Activated CD4-positive, alpha-beta T cell treated with anti-CD3 and anti-CD28 coated beads, Interleukin-2, amount 50 U/mL, for 1 hour (primary cell): ENCODE measurements at regions not wholly inside any gene's neighbourhood (a gene's known extent, or its start where the extent isn't known, plus 50 kb on each side); places are given as distances from the start of the nearest gene placed in this dataset.
A peak's percentile ranks its signal among the peaks of the same experiment; 100 is the strongest.

Source experiments
- DNase-seq: peaks from one replicate; pipeline ENCODE4 v3.0.0-alpha.2; 2020

DNA sequence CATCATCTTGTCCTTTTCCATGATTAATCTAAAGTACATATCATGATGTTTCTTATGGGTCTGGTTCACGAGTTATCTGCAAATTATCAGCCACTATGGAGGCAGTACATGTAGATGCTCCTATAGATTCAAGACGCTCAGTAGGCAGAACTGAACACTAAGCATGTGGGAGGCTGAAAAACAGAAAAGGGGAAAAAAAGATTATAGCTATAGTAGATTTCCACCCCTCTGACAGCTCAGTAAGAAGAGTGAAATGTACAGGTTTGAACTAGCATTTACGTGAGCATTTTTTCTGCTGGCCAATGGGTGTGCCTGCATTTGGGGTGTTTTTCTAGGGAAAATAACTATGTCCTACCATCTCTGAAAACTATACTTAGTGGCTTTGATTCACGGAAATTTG is 308.9 kb downstream of the ZEB2 start:
- DNase-seq: no peak

DNA sequence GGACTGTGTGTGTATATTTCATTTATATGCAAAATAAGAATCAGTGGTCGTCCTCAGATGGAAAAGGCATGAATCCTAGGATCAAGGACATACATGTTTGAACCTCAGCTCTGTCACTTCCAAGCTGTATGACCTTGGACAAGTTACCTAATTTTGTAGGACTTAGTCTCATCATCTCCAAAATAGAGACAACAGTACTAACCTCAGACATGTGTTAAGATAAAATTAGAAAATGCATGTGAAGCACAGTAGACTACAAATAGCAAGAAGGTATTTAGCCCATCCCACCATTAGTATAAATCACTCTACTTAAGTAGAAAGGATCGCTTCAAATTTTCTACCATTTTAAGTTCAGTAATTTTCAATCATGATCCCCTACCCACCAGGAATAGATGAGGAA is 309.8 kb downstream of the ZEB2 start:
- DNase-seq: no peak

DNA sequence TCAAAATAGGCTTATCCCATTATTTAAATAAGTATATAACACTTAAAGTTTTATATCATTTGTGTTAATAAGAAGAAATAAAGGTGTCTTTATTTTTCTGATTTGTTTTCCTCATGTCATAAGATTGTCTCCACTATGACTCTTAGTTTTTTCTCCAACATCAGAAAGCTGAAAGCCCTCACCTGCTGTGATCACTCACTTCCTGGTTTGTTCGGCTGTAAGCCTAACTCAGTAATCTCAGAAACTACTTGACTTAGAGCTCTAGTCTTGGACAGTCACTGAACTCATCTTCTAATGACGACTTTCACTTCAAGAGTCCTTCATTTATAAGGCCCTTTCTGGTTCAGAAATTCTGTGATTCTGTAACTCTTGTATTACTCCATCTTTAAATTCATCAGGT is 311.0 kb downstream of the ZEB2 start:
- DNase-seq: no peak

DNA sequence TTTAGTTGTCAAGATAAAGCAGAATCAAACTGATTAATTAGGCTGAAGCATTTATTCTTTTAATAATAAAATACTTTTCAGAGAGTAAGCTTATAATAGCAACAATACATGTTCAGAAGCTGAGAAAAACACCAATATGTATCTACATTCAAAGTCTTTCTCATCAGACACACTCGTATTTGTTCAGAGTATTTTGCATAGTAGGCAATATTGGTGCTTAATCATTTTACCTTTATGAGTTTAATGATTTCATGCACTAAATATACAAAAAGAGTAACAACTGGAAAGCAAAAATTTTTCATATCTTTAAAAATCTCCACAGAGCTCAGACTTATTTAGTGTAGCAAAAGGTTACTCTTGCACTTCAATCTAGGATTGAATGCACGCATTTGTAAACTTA is 313.9 kb downstream of the ZEB2 start:
- DNase-seq: no peak

DNA sequence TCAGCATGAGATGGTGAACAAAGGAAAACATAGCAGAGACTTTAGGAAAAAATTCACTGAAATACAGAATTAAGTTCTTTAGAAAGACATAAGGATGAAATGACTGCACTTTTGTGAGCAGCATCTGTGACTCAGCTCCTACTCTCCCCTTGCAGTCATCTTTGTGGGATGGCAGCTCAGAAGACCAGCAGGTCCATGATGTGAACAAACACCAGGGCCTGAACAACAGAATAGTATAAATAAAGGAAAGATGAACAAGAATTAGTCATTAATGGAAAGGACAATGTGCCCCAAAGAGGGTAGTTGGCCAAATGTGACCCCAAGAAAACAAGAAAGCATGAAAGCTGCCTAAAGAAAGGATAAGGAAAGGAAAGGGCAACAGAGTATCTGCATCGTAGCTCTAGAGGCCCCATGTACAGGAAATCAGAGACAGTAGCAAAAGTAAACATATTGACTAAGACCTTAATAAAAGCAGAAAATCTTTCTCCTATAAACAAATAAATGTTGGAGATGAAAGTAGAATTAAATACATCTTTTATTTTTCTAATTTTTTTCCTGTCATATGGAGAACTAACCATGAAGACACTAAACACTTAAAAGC is 318.0 kb downstream of the ZEB2 start:
- DNase-seq: no peak

DNA sequence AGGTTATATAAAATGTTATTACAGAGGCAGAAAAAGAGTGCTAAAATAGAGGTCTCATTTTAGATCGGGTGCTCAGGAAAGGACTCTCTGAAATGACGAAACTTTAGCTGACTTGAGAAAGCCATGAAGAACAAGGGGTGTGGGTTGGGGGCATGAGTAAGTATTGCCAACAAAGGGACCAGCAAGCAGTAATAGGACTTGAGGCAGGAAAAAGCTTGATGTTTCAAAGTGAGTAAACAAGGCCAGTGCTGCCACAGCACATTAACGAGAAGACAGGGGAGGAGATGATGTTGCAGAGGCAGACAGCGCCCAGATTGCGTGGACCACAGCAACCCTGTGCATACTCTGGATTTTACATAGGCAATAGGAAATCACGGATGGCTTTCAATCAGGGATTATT is 318.8 kb downstream of the ZEB2 start:
- no peak for DNase-seq

DNA sequence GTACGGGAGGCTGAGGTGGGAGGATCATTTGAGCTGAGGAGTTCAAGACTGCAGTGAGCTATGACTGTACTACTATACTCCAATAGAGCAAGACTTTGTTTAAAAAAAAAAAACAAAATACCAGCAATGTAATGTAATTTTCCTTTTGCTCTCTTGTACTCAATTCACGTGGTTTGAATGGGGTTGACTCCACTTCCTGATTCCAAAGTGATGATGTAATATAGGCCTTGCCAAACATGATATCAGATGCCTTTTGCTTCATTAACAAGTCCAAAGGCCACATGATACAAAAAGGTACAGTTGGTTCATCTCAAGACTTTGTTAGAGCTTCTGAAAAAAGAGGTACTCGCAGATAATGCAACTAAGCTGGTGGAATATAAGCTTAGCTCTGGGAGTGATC is 321.8 kb downstream of the ZEB2 start:
- no peak for DNase-seq

DNA sequence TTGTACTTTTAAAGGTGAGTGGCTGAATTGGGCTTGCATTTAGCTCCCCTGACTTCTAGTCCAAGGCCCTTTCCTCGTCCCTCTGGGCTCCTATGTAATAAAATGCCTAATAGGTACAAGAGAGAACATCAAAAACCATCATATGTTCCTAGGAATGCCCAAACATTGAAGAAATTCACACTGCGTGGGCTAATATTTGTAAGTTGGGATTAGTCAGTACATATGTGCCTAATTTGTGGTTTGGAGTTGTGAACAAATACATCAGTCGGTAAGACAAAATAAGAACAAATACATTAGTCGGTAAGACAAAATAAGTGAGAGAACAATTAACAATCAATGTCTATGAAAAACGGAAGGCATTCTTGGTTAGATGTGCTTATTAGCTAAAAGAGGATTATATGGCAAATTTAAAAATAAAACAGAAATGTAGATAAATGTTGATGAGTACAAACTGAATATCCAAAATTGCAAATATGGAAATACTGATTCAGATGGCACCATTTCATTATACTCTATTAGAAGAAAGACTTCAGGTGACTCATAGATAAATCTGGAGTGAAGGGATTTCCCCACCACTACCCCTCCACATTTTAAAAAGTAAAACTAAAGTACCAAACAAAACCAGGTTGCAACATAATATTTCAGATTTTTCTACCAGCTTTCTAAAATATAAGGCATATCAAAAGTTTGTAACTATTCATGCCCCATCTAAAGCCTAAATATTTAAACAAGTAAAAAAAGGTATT is 325.4 kb downstream of the ZEB2 start:
- DNase-seq: no peak

DNA sequence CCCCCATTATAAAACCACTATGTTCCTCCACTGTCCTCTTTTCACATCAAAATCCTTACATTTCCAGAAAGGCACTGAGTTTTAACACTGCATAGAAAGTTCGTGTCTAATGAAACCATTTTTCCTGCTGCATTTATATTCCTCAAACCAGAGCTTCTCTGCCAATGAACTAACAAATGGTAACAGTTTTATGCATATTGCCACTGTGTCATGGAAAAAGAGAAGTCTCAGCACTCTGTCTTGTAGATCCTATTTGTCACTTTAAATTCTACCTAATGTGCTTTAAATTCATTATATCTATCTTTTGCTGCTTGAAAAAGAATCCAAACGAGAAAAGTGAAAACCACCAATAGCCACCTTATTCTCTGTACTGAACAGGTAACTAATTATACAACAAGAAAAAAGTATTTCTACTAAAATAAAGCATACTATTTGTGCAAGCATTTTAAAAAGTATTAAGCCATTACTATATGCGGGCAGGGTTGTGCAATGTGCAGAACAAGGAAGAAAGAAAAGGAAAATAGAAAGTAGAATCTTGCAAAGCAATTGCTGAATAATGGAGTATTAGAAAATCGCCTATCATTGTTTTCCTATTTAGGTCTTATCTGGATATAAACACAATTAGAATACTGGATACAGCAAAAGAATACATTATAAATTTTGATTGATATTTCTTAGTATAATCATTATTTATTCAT is 328.9 kb downstream of the ZEB2 start:
- DNase-seq: no peak

DNA sequence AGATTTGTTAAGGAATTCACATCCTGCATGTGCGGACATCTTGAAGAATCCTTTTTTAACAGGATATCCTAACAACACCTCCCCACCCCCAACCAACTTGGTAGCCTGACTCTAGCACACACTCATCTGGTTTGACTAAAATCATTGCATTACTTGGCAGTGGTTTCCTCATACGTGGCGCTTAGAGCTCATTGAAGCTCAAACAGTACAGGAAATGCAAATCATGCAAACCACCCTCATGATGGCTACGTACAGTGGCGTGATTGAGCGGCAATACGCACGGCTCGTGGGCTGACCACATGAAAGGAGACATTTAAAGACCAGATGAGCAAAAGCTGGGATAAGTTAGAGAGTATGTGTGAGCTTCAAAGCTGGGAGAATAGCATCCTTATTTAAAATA is 336.2 kb downstream of the ZEB2 start:
- DNase-seq: peak; percentile 56

DNA sequence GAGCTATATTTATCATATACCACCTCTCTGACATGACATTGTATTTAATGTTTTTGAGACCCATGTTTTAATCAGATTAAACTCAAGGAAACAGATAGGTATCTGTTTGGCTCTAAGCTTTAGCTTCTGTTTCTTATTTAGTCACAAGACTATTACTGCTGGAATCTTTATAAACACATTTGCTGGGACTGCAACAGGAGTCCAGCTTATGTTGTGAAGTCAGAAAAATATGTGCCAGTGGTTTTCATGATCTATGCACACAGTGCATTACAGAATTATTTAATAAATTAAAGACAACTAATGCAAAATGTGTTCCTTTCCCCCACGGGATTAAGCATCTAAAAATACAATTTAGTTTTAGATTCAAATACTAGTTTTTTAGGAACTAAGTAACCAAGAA is 338.9 kb downstream of the ZEB2 start:
- no peak for DNase-seq

DNA sequence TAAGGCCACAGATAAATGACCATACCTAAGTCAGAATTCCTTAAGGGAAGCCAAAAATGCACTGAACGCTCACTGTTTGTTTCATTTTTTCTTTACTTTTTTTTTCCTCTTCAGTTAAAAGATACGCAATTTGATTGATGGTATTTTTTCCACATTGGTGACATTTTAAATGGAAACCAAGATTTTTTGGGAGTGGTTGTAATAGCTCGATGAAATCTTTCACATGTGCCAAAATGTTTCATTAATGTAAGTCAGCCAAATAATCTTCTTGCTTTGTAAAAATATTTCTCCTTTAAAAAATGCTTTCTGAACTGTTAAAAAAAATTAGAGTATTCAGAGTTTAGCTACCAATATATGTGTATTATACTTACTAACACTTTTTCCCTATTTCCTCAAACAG is 339.8 kb downstream of the ZEB2 start:
- no peak for DNase-seq

DNA sequence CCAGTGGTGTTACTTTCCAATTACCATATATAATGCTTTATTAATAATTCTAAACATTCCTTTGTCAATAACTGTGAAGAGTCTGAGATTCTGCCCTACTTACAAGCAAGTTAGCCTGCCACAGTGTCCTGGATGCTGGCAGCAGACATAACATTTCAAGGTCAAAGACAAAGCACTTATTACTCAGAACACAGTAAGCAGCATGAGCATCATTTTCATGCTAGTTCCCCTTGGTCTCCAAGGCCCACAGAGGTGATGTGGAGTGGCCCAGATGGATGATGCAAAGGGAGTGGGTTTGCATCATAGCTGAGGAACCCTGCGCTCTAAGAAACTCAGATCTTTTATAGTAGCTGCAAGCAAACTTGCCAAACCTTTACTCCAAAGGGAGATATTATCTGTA is 349.7 kb downstream of the ZEB2 start:
- DNase-seq: no peak

DNA sequence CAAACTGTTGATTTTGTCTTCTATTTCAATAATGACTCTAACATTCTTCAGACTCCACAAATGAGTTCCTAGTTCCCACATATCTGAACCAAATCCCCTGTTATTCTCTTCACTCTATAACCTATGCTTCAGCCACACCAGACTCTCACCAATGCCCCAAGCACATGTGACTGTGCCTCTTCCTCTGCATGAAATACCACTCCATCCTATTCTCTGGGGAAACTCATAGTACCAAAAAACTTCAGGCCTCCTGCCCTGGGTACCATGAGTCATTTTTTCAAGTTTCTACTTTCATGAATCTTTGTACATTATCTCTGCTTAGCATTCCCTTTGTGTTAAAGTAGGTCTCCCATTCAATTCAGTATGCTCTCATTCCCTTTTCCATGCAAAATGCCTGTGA is 353.2 kb downstream of the ZEB2 start:
- DNase-seq: no peak

DNA sequence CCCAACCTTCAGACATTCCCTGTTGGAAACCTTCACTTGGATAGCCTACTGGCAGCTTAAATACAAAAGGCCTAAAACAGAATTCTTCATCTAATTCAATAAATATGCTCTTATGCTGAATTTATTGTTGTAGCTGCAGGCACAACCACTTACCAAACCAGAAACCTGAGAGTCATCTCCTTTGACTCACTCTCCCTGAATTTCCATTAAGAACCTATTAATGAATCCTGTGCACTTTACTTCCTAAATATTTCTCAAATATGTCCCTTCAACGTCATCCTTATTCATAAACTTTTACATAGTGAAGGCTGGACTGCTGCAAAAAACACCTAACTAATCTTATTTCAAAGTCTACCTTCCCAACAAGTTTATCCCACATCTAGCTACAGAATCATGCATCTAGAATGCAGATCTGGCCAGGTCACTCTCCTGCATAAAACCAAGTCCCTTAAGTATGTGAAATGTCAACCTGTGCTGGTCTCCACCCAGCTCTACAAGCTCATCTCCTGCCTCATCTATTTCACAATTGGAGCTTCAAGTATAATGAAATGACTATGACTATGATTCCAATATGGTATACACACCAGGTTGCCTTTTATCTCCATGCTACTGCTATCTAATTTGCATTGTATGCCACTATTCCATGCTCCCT is 354.2 kb downstream of the ZEB2 start:
- no peak for DNase-seq

DNA sequence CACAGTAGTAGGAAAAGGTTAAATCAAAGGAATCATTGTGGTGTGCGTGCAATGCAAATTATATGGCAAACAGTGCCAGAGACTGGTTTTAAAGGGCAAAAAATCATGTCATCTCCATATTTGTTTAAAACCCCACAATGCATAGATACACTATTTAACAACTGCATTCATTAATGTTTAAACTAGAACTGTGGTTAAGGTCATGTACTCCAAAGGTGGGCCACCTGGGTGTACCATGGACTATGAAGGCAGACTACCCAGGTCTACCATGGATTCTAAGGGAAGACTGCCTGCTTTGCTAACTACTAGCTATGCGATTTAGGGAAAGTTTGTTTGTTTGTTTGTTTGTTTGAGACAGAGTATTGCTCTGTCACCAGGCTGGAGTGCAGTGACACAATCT is 356.3 kb downstream of the ZEB2 start:
- DNase-seq: no peak

DNA sequence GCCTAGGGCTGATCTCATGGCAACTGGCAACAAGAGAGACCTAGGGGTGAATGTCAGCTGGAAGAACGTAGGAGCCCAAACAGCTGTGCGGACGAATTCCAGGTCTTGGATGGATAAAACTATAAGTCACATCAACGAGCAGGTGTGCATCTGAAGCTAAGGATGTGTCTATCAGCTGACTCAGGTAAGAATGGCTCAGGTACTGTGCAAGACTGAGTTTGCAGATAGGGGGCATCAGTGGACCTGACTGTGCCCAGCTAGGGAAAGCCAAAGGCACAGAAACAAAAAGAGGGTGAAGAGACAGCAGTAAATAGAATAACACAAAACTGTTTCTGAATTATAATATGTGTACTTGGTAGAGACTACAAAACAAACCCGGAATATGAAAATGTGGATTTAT is 357.3 kb downstream of the ZEB2 start:
- DNase-seq: peak; percentile 13

DNA sequence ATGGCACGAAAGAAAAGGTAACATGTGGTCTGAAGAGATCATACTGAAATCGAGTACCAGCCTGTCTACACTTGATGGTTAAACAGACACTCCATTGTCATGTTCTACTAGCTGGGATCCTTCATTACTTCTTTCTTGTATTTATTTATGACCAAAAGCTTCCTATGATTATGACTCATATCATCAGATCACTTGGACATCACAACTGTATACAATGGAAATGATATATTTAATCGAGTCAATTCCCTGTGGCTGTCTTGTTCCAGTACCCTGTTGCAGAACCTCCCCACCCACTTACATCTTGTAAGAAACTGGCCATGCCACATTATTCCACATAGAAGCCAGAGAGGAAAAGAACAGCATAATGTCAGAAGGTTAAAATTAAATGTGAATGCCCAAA is 358.9 kb downstream of the ZEB2 start:
- DNase-seq: no peak

DNA sequence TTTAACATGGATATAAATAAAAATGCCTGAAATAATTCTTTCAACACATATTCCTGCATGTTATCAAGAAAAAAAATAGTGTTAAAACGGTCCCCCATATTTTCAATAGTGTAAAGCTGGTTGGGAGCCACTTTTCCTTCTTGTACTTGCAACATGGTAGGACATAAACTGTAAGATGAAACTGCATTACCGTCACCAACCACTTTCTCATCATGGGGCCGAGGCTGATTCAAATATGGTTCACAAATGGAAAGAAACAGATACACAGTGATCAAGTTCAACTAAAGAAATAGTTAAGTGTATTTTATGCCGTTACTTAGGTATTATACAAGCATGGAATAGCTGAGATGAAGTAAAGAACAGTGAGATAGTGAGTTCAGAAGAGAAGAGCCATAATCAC is 360.7 kb downstream of the ZEB2 start:
- no peak for DNase-seq

DNA sequence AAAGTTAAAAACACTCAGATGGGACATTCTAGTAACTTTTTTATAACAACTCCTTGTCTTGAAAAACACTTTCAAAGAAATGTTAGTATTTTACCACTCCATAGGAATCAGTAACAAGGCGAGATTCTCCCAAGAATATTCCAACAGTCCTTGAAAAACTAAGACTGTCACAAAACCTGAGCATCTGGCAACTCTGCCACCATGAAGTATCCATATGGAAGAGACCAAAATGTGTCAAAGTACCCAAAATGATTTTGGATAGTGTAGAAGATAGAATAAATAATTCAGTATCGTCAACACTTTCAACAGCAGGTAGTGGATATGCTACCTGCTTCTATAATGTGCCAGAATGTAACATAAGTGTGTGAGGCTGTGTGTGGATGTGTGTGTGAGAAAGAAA is 361.8 kb downstream of the ZEB2 start:
- DNase-seq: no peak

DNA sequence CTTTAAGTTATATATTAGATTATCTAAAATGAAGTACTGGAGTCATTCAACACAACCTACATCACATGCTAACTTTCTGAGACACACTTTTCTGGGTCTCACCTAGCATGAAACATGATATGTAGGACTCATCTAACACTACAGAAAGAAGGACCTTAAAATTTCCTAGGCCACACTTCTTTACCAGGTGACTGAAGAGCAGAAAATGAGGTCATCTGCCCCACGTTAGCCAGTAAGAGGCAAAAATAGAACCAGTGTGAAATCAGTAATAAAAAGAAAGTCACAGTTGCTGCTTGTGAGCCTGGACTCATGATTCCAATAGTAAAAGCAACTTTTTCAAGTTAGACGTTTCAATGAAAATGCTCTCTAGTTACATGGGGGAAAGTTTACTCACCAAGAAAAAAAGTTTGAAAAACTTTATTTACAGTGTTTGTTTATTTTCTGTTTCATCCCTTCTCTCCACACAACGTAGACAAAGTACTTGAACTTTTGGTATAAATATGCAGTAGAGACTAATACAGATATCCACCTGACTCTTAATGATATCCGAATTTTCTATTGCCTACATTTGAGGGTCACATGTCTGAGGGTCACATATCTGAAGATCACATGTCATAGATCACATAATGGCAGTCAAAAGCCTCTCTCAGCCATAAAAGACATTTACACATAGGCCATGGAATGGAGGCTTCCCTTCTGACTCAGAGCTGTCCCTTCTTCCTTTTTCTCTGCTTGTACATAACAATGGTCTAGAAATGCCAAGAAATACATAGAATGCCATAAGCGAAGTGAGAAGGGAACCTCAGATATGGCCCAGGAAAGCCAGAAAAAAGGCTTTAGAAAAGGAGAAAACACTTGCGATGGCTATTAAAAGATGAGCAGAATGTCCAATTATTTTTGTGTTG is 362.9 kb downstream of the ZEB2 start:
- no peak for DNase-seq

DNA sequence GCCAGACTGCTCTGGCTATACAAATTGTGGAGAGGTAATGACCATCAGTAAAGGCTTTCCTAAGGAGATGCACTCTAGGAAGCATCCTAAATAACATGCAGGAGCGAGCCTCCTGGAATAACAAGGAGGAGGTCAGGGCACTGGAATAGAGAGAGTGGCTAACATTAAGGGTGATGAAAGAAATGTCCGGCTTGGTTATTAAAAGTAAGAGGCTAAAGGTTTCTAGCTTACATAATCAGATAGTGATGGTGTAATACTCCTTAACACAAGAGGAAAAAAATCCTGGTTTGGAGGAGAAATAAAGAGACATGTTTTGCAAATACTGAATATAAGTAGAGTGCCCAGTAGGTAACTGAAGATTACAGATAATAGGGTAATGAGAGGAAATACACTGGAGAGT is 365.7 kb downstream of the ZEB2 start:
- no peak for DNase-seq

DNA sequence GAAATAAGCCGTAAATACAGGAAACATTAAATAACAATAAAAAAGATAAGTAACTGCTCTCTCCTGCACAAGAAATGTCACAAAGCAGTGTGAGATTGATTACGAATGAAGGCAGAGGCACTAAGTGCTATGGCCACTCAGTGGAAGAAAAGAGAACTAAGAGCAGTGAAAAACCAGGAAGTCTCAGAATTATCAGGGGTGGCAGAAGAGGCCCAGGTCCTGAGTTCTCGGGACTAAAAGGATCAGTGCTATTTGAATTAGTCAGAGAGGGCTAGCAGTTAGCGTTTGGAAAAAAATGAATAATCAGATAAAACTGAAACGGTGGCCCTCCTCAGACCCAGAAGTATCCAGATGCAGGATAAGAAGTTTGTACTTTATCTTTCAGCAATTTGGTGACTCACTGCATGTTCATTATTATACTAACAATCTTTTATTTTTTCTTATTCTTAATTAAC is 367.1 kb downstream of the ZEB2 start:
- no peak for DNase-seq
